GM12864 (cell line): ENCODE measurements at regions not wholly inside any gene's neighbourhood (a gene's known extent, or its start where the extent isn't known, plus 50 kb on each side); places are given as distances from the start of the nearest gene placed in this dataset.
"Not testable (repeated sequence)": the region's sequence is repeated elsewhere in the genome, so short reads cannot be mapped to it uniquely, and the experiment has no call there.

ENCODE experiments used
- DNase-seq: peaks from one replicate; pipeline ENCODE4 v3.0.0-alpha.2; 2011; ENCODE audit warnings: low read depth
- H3K4me3 ChIP-seq: 2 replicates; pipeline ENCODE4 v1.5.1; 2011; ENCODE audit warnings: mild to moderate bottlenecking, low read depth, low read length, control low read depth
- CTCF ChIP-seq: IDR thresholded peaks from 2 replicates; pipeline ENCODE4 v1.5.1; 2011; ENCODE audit warnings: low read depth, mild to moderate bottlenecking, moderate library complexity, low read length, control low read depth, inconsistent platforms; ENCODE audit errors: missing control alignments

GRCh38 chr1:59204001-59204400 lies 92.9 kb upstream of the FGGY start:
- DNase-seq = no peak
- TF ChIP-seq CTCF = no peak
- H3K4me3 ChIP-seq = no peak overlapping the region

- H3K4me3 ChIP-seq, DNase-seq: not testable (repeated sequence)
Observed at GRCh38 chr1:59206616-59207015, 90.3 kb upstream of the FGGY start.

GRCh38 chr1:59210430-59210829 lies 86.5 kb upstream of the FGGY start:
- not testable (repeated sequence) for DNase-seq, H3K4me3 ChIP-seq

- H3K4me3 ChIP-seq = no peak overlapping the region
- TF ChIP-seq CTCF = no peak
- no peak for DNase-seq
Observed at GRCh38 chr1:59212706-59213105, 84.2 kb upstream of the FGGY start.

- TF ChIP-seq CTCF = no peak
- DNase-seq = no peak
- no peak overlapping the region for H3K4me3 ChIP-seq
Observed at GRCh38 chr1:59214248-59215208, 82.4 kb upstream of the FGGY start.

GRCh38 chr1:59215766-59216291 lies 81.1 kb upstream of the FGGY start:
- no peak overlapping the region for H3K4me3 ChIP-seq
- no peak for DNase-seq
- TF ChIP-seq CTCF = no peak

GRCh38 chr1:59217439-59217838 lies 79.5 kb upstream of the FGGY start:
- not testable (repeated sequence) for DNase-seq, H3K4me3 ChIP-seq

- no peak overlapping the region for H3K4me3 ChIP-seq
- DNase-seq = no peak
- no peak for TF ChIP-seq CTCF
Observed at GRCh38 chr1:59218521-59219236, 78.2 kb upstream of the FGGY start.
